ENCODE measurements at regions not wholly inside any gene's neighbourhood (a gene's known extent, or its start where the extent isn't known, plus 50 kb on each side); places are given as distances from the start of the nearest gene placed in this dataset.

DNA sequence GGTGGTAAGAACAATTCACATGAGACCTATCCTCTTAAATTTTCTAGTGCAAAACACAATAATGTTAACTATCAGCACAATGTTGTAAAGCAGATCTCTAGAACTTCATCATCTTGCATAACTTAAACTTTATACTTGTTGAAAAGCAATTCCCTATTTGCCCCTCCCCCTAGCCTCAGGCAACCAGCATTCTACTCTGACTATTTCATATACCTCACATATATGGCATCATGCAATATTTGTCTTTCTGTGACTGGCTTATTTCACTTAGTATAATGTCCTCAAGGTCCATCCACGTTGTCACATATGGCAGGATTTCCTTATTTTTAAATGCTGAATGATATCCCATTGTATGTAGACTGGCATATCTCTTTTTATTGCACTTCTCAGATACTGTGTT, 86.5 kb downstream of the STRADB start:
- no peak for DNase-seq (ENCODE audit: low spot score)
- TF ChIP-seq, protein P1, sequence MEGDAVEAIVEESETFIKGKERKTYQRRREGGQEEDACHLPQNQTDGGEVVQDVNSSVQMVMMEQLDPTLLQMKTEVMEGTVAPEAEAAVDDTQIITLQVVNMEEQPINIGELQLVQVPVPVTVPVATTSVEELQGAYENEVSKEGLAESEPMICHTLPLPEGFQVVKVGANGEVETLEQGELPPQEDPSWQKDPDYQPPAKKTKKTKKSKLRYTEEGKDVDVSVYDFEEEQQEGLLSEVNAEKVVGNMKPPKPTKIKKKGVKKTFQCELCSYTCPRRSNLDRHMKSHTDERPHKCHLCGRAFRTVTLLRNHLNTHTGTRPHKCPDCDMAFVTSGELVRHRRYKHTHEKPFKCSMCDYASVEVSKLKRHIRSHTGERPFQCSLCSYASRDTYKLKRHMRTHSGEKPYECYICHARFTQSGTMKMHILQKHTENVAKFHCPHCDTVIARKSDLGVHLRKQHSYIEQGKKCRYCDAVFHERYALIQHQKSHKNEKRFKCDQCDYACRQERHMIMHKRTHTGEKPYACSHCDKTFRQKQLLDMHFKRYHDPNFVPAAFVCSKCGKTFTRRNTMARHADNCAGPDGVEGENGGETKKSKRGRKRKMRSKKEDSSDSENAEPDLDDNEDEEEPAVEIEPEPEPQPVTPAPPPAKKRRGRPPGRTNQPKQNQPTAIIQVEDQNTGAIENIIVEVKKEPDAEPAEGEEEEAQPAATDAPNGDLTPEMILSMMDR (IDR thresholded peaks at IDR 0.05; ENCODE audit: extremely low read depth, missing control alignments): no peak

- TF ChIP-seq, protein P1 (IDR thresholded peaks at IDR 0.05; ENCODE audit: extremely low read depth, missing control alignments): no peak
Observed at GRCh38 chr2:201536754-201537153, 85.2 kb downstream of the STRADB start.

GRCh38 chr2:201536046-201536445, 84.5 kb downstream of the STRADB start:
- TF ChIP-seq, protein P1 (IDR thresholded peaks at IDR 0.05; ENCODE audit: extremely low read depth, missing control alignments): no peak
- no peak for DNase-seq (ENCODE audit: low spot score)

More at GRCh38 chr2:201536754-201537153, 85.2 kb downstream of the STRADB start:
- no peak for DNase-seq (ENCODE audit: low spot score)

DNA sequence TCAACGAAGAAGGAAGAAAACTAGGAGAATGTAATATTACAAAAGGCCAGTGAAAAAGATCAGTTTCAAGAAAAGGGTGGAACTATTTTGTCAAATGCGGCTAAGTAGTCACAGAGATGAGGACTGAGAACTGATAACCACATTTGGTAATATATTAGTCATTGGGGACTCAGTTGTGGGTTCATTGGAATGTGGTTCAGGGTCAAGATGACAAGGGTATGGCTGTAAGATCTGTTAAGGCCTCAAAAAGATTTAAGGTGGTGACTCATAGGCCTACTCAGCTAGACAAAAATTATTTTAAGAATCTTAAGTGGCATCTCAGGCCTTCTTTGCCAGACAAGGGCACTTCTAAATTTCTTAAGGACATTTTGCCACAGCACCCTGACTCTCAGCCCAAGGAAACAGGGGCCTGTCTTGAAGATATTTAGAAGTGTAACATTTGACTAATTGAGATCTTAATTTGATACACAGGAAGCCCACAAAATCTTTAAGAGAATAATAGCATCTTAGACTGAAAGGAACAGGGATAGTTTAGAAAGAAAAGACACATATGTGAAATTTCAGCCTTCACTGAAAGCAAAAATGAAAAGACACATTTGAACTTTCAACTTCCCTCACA, 81.3 kb downstream of the STRADB start:
- TF ChIP-seq, protein P1 (IDR thresholded peaks at IDR 0.05; ENCODE audit: extremely low read depth, missing control alignments): no peak
- peak; percentile 14 for DNase-seq (ENCODE audit: low spot score)
